HEK293 (cell line): ENCODE measurements at regions not wholly inside any gene's neighbourhood (a gene's known extent, or its start where the extent isn't known, plus 50 kb on each side); places are given as distances from the start of the nearest gene placed in this dataset.

Source experiments
- BCL11A ChIP-seq: fragments of 450-650 bp; formaldehyde crosslinking; IDR thresholded peaks from 2 replicates; pipeline ENCODE4 v1.5.1; 2016; ENCODE audit warnings: low read depth, missing biosample characterization, missing genetic modification characterization
- OSR2 ChIP-seq: fragments of 450-650 bp; formaldehyde crosslinking; IDR thresholded peaks from 2 replicates; pipeline ENCODE4 v1.5.1; 2016; ENCODE audit warnings: missing biosample characterization, missing genetic modification characterization
- SCRT1 ChIP-seq: fragments of 450-650 bp; formaldehyde crosslinking; IDR thresholded peaks from 2 replicates; pipeline ENCODE4 v1.5.1; 2016; ENCODE audit warnings: missing biosample characterization, missing genetic modification characterization, borderline replicate concordance
- WT1 ChIP-seq: fragments of 450-650 bp; formaldehyde crosslinking; IDR thresholded peaks from 2 replicates; pipeline ENCODE4 v1.5.1; 2016; ENCODE audit warnings: missing biosample characterization, missing genetic modification characterization
- ZNF112 ChIP-seq: fragments of 450-650 bp; formaldehyde crosslinking; IDR thresholded peaks from 2 replicates; pipeline ENCODE4 v1.5.0; 2017; ENCODE audit warnings: missing biosample characterization, missing genetic modification characterization
- ZNF132 ChIP-seq: fragments of 450-650 bp; formaldehyde crosslinking; IDR thresholded peaks from 2 replicates; pipeline ENCODE4 v1.5.1; 2017; ENCODE audit warnings: missing biosample characterization, missing genetic modification characterization, borderline replicate concordance
- ZNF133 ChIP-seq: fragments of 450-650 bp; formaldehyde crosslinking; IDR thresholded peaks from 2 replicates; pipeline ENCODE4 v1.5.1; 2016; ENCODE audit warnings: missing biosample characterization, missing genetic modification characterization
- ZNF138 ChIP-seq: fragments of 450-650 bp; formaldehyde crosslinking; IDR thresholded peaks from 2 replicates; pipeline ENCODE4 v1.5.1; 2016; ENCODE audit warnings: missing biosample characterization, missing genetic modification characterization, borderline replicate concordance
- ZNF19 ChIP-seq: fragments of 450-650 bp; formaldehyde crosslinking; IDR thresholded peaks from 2 replicates; pipeline ENCODE4; 2016; ENCODE audit warnings: missing biosample characterization, missing genetic modification characterization, low read depth
- ZNF202 ChIP-seq: fragments of 450-650 bp; formaldehyde crosslinking; IDR thresholded peaks from 2 replicates; pipeline ENCODE4 v1.5.1; 2016; ENCODE audit warnings: missing biosample characterization, missing genetic modification characterization, borderline replicate concordance
- ZNF274 ChIP-seq, 2 experiments: fragments of 200-500 bp in 1 of 2; fragments of 450-650 bp in 1 of 2; sonication (Bioruptor generic) in 1 of 2; formaldehyde crosslinking in 1 of 2; IDR thresholded peaks; 2 replicates each; pipeline versions ENCODE4 v1.5.1 to v1.6.1; 2014 to 2016; ENCODE audit warnings: borderline replicate concordance in 1 of 2, inconsistent platforms in 1 of 2, low read length in 1 of 2, missing biosample characterization in 1 of 2, missing genetic modification characterization in 1 of 2
- ZNF324 ChIP-seq: fragments of 450-650 bp; formaldehyde crosslinking; IDR thresholded peaks from 2 replicates; pipeline ENCODE4 v1.5.1; 2016; ENCODE audit warnings: missing biosample characterization, missing genetic modification characterization
- ZNF423 ChIP-seq: fragments of 450-650 bp; formaldehyde crosslinking; IDR thresholded peaks from 2 replicates; pipeline ENCODE4 v1.5.1; 2016; ENCODE audit warnings: missing biosample characterization, missing genetic modification characterization
- ZNF426 ChIP-seq: fragments of 450-650 bp; formaldehyde crosslinking; IDR thresholded peaks from 2 replicates; pipeline ENCODE4 v1.5.1; 2017; ENCODE audit warnings: missing biosample characterization, missing genetic modification characterization, mild to moderate bottlenecking, inconsistent platforms, moderate library complexity
- ZNF529 ChIP-seq: fragments of 450-650 bp; formaldehyde crosslinking; IDR thresholded peaks from 2 replicates; pipeline ENCODE4 v1.5.1; 2017; ENCODE audit warnings: missing genetic modification characterization, missing biosample characterization; ENCODE audit not compliant: insufficient replicate concordance
- ZNF548 ChIP-seq: fragments of 450-650 bp; formaldehyde crosslinking; IDR thresholded peaks from 2 replicates; pipeline ENCODE4 v1.5.1; 2016; ENCODE audit warnings: missing biosample characterization, missing genetic modification characterization
- ZNF549 ChIP-seq: fragments of 450-650 bp; IDR thresholded peaks from 2 replicates; pipeline ENCODE4 v1.5.1; 2018; ENCODE audit warnings: missing biosample characterization, missing genetic modification characterization, mild to moderate bottlenecking, inconsistent platforms, moderate library complexity
- ZNF560 ChIP-seq: fragments of 450-650 bp; formaldehyde crosslinking; IDR thresholded peaks from 2 replicates; pipeline ENCODE4 v1.5.1; 2017; ENCODE audit warnings: missing biosample characterization, missing genetic modification characterization, borderline replicate concordance
- ZNF621 ChIP-seq: fragments of 450-650 bp; formaldehyde crosslinking; IDR thresholded peaks from 2 replicates; pipeline ENCODE4 v1.5.1; 2017; ENCODE audit warnings: missing biosample characterization, missing genetic modification characterization
- ZNF670 ChIP-seq: fragments of 450-650 bp; formaldehyde crosslinking; IDR thresholded peaks from 2 replicates; pipeline ENCODE4 v1.5.1; 2016; ENCODE audit warnings: missing biosample characterization, missing genetic modification characterization, low read depth
- ZNF776 ChIP-seq: fragments of 450-650 bp; formaldehyde crosslinking; IDR thresholded peaks from 2 replicates; pipeline ENCODE4 v1.5.0; 2017; ENCODE audit warnings: missing biosample characterization, missing genetic modification characterization, borderline replicate concordance
- ZNF777 ChIP-seq: fragments of 450-650 bp; formaldehyde crosslinking; IDR thresholded peaks from 2 replicates; pipeline ENCODE4 v1.5.1; 2017; ENCODE audit warnings: missing biosample characterization, missing genetic modification characterization, borderline replicate concordance
- TF ChIP-seq, protein P1 (sequence below): fragments of 450-650 bp; formaldehyde crosslinking; IDR thresholded peaks from 2 replicates; pipeline ENCODE4; 2016; ENCODE audit warnings: missing biosample characterization, missing genetic modification characterization
- TF ChIP-seq, protein P2 (sequence below): sonication (generic); formaldehyde crosslinking; IDR thresholded peaks from 2 replicates; pipeline ENCODE4 v1.8.1; 2022; ENCODE audit warnings: mild to moderate bottlenecking, moderate library complexity, missing genetic modification reagents
- TF ChIP-seq, protein P3 (sequence below): fragments of 450-650 bp; formaldehyde crosslinking; IDR thresholded peaks from 2 replicates; pipeline ENCODE4 v1.5.1; 2016; ENCODE audit warnings: missing biosample characterization, missing genetic modification characterization
- TF ChIP-seq, protein P4 (sequence below): fragments of 450-650 bp; formaldehyde crosslinking; IDR thresholded peaks from 2 replicates; pipeline ENCODE4 v1.5.1; 2016; ENCODE audit warnings: missing biosample characterization, missing genetic modification characterization

DNA sequence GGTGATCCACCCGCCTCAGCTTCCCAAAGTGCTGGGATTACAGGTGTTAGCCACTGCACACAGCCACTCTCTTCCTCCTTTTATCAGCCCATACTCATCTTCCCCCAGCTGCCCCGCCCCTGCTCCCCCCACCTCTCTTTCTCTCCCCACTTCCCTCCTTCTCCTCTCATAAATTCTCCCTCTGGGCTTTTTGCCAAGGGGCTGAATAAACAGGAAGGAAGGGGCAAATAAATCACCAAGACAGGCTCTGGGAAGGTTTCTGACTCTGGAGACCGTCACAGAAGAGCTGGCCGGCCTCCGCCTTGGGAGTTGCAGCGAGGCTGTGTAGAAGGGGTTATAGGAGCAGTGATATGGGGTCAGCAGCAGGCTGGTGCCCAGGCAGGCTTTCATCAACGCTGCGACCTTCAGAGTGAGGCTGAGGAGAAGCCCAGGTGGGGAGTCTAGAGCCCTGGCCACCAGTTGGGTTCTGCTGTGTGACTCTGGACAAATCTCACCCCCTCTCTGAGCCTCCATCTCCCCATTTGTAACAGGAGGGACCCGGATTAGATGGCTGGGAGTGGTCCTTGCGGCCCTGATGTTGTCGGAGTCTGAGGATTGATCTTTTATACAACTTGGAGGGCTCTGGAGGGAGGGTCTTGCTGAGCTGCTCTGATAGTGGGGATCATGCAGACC is 62.6 kb upstream of the RASD2 start (continued):
- TF ChIP-seq WT1 (tag by site-specific recombination), result peak; percentile 43; the same call in 1 of the 2 replicates
- TF ChIP-seq ZNF133 (tag by site-specific recombination), result no peak
- TF ChIP-seq ZNF670 (tag by site-specific recombination), result no peak
- no peak for TF ChIP-seq ZNF324 (tag by site-specific recombination)
- TF ChIP-seq, protein P1, sequence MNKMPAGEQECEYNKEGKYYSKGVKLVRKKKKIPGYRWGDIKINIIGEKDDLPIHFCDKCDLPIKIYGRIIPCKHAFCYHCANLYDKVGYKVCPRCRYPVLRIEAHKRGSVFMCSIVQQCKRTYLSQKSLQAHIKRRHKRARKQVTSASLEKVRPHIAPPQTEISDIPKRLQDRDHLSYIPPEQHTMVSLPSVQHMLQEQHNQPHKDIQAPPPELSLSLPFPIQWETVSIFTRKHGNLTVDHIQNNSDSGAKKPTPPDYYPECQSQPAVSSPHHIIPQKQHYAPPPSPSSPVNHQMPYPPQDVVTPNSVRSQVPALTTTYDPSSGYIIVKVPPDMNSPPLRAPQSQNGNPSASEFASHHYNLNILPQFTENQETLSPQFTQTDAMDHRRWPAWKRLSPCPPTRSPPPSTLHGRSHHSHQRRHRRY (tag by site-specific recombination), result no peak
- no peak for TF ChIP-seq ZNF529 (tag by site-specific recombination)
- no peak for TF ChIP-seq ZNF776 (tag by site-specific recombination)
- TF ChIP-seq ZNF621 (tag by site-specific recombination), result no peak
- no peak for TF ChIP-seq ZNF777 (tag by site-specific recombination)
- TF ChIP-seq ZNF549 (tag by site-specific recombination), result no peak
- no peak for TF ChIP-seq SCRT1 (tag by site-specific recombination)
- TF ChIP-seq, protein P2, sequence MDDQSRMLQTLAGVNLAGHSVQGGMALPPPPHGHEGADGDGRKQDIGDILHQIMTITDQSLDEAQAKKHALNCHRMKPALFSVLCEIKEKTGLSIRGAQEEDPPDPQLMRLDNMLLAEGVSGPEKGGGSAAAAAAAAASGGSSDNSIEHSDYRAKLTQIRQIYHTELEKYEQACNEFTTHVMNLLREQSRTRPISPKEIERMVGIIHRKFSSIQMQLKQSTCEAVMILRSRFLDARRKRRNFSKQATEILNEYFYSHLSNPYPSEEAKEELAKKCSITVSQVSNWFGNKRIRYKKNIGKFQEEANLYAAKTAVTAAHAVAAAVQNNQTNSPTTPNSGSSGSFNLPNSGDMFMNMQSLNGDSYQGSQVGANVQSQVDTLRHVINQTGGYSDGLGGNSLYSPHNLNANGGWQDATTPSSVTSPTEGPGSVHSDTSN, result no peak
- TF ChIP-seq ZNF138, result no peak
- TF ChIP-seq, protein P3, sequence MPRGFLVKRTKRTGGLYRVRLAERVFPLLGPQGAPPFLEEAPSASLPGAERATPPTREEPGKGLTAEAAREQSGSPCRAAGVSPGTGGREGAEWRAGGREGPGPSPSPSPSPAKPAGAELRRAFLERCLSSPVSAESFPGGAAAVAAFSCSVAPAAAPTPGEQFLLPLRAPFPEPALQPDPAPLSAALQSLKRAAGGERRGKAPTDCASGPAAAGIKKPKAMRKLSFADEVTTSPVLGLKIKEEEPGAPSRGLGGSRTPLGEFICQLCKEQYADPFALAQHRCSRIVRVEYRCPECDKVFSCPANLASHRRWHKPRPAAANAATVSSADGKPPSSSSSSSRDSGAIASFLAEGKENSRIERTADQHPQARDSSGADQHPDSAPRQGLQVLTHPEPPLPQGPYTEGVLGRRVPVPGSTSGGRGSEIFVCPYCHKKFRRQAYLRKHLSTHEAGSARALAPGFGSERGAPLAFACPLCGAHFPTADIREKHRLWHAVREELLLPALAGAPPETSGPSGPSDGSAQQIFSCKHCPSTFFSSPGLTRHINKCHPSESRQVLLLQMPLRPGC, result no peak
- TF ChIP-seq, protein P4, sequence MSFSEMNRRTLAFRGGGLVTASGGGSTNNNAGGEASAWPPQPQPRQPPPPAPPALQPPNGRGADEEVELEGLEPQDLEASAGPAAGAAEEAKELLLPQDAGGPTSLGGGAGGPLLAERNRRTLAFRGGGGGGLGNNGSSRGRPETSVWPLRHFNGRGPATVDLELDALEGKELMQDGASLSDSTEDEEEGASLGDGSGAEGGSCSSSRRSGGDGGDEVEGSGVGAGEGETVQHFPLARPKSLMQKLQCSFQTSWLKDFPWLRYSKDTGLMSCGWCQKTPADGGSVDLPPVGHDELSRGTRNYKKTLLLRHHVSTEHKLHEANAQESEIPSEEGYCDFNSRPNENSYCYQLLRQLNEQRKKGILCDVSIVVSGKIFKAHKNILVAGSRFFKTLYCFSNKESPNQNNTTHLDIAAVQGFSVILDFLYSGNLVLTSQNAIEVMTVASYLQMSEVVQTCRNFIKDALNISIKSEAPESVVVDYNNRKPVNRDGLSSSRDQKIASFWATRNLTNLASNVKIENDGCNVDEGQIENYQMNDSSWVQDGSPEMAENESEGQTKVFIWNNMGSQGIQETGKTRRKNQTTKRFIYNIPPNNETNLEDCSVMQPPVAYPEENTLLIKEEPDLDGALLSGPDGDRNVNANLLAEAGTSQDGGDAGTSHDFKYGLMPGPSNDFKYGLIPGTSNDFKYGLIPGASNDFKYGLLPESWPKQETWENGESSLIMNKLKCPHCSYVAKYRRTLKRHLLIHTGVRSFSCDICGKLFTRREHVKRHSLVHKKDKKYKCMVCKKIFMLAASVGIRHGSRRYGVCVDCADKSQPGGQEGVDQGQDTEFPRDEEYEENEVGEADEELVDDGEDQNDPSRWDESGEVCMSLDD (tag by site-specific recombination), result peak; percentile 59; the same call in 1 of the 2 replicates
- TF ChIP-seq ZNF132 (tag by site-specific recombination), result no peak
- no peak for TF ChIP-seq ZNF19 (tag by site-specific recombination)
- TF ChIP-seq ZNF548, result no peak
- no peak for TF ChIP-seq ZNF426 (tag by site-specific recombination)
- TF ChIP-seq BCL11A, result no peak
- TF ChIP-seq OSR2 (tag by site-specific recombination), result peak; percentile 35; the same call in 1 of the 2 replicates
- TF ChIP-seq ZNF202, result no peak
- no peak for TF ChIP-seq ZNF112 (tag by site-specific recombination)
- no peak for TF ChIP-seq ZNF423 (tag by site-specific recombination)
- TF ChIP-seq ZNF274 (IDR thresholded peaks at IDR 0.05; ENCODE audit: low read length), result no peak
- no peak for TF ChIP-seq ZNF274 (tag by site-specific recombination; IDR thresholded peaks at IDR 0.05; ENCODE audit: borderline replicate concordance)
- TF ChIP-seq ZNF560 (tag by site-specific recombination), result no peak
